Ishikawa (cell line): ENCODE measurements at regions not wholly inside any gene's neighbourhood (a gene's known extent, or its start where the extent isn't known, plus 50 kb on each side); places are given as distances from the start of the nearest gene placed in this dataset.

Experiments
- EP300 ChIP-seq: IDR thresholded peaks from 2 replicates; pipeline ENCODE4 v1.6.1; 2012; ENCODE audit warnings: borderline replicate concordance
- REST ChIP-seq: IDR thresholded peaks from 2 replicates; pipeline ENCODE4 v1.6.1; 2012; ENCODE audit warnings: low read depth, mild to moderate bottlenecking
- YY1 ChIP-seq: IDR thresholded peaks from 2 replicates; pipeline ENCODE4 v1.6.1; 2012; ENCODE audit warnings: low read depth

- TF ChIP-seq YY1 (no peak), REST (no peak), EP300 (no peak)
These were observed 66.0 kb upstream of the PAX6 start for GRCh38 chr11:31877083-31877482.
